Stimulated activated CD4-positive, alpha-beta T cell treated with anti-CD3 and anti-CD28 coated beads, Interleukin-4, amount 100 ng/mL, for 1 hour (primary cell): ENCODE measurements at regions not wholly inside any gene's neighbourhood (a gene's known extent, or its start where the extent isn't known, plus 50 kb on each side); places are given as distances from the start of the nearest gene placed in this dataset.
"Not testable (repeated sequence)": the region's sequence is repeated elsewhere in the genome, so short reads cannot be mapped to it uniquely, and the experiment has no call there.

Experiments
- DNase-seq: peaks from one replicate; pipeline ENCODE4 v3.0.0-alpha.2; 2020

DNA sequence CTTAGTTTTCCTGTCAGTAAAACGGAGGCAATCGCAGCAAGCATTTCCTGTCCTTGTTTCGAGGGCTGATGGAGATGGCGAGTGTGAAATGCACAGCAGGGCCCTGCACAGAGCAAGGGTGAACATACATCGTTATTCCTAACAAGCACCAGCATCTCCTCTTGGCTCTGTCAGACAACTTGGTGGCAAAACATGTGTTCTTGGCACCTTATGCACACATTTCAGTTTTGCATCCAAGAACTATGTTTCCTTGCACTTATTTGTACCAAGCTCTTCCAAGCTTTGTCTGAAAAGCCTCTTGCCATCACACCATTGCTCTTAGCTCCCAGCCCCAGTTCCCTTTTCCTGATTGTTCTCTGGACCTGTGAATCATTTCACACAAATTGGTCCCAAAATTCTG lies 132.9 kb upstream of the GRB10 start:
- no peak for DNase-seq

- no peak for DNase-seq
These were observed 131.8 kb upstream of the GRB10 start for GRCh38 chr7:50914460-50914859.

DNA sequence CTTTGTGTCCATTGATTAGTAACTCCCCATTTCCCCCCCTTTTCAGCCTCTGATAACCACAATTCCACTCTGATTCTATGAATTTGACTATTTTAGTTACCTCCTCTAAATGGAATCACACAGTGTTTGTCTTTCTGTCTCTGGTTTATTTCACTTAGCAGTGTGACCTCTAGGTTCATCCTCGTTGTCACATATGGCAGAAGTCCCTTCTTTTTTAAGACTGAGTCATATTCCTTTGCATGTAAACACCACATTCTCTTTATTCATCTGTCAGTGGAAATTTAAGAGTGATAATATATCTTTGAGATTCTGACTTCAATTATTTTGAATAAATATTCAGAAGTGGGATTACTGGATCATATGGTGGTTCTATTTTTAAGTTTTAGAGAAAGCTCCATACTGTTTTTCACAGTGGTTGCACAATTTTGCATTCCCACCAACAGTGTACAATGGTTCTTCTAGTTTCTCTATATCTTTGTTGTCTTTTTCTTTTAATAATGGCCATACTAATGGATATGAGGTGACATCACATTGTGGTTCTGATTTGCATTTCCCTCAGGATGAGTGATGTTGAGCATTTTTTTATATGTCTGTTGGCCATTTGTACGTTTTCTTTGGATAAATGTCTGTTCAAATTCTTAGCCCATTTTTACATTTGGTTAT lies 126.1 kb upstream of the GRB10 start:
- no peak for DNase-seq

DNA sequence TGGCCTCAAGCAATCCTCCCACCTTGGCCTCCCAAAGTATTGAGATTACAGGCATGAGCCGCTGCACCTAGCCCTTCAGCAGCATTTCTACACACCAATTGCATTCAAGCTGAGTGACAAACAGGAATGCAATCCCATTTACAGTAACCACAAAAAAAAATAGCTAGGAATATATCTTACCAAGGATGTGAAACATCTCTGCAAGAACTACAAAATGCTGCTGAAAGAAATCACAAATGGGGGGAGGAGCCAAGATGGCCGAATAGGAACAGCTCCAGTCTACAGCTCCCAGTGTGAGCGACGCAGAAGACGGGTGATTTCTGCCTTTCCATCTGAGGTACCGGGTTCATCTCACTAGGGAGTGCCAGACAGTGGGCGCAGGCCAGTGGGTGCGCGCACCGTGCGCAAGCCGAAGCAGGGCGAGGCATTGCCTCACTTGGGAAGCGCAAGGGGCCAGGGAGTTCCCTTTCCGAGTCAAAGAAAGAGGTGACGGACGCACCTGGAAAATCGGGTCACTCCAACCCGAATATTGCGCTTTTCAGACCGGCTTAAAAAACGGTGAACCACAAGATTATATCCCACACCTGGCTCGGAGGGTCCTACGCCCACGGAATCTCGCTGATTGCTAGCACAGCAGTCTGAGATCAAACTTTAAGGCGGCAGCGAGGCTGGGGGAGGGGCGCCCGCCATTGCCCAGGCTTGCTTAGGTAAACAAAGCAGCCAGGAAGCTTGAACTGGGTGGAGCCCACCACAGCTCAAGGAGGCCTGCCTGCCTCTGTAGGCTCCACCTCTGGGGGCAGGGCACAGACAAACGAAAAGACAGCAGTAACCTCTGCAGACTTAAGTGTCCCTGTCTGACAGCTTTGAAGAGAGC lies 116.1 kb upstream of the GRB10 start:
- DNase-seq = not testable (repeated sequence)

- DNase-seq = not testable (repeated sequence)
These were observed 104.4 kb upstream of the GRB10 start for GRCh38 chr7:50887061-50887460.

GRCh38 chr7:50872437-50872836 lies 89.7 kb upstream of the GRB10 start:
- DNase-seq = no peak

DNA sequence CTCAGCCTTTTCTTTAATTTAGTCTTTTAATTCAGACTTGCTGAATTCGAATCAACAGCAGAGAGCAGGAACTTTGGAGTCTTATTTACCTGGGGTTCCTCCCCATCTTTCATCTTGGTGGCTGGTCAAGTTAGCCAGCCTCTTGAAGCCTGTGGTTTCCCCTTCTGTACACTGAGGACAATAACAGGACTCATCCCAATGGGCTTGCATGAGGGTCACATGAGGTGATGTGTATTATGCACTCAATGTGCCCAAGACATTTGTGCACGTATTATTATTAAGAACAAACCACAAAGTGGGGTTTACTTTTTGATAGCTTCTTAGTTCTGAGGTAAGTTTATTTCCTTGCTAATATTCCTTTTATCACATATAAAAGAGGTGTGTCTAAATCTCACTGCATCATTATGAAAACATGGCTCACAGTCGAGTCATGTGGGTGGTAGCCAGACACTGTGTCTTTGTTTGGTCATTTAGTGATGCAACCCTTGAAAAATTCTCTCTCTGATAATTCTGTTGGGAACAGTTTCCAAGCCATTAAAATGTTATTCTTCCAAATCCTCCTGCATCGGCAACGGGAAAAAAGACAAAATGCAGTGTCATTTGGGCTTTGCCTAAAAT lies 86.5 kb upstream of the GRB10 start:
- DNase-seq = no peak

GRCh38 chr7:50868426-50869100 lies 85.9 kb upstream of the GRB10 start:
- DNase-seq = no peak

- no peak for DNase-seq
These were observed 84.3 kb upstream of the GRB10 start for GRCh38 chr7:50867034-50867356.

- DNase-seq = no peak
These were observed 83.8 kb upstream of the GRB10 start for GRCh38 chr7:50866343-50867033.

DNA sequence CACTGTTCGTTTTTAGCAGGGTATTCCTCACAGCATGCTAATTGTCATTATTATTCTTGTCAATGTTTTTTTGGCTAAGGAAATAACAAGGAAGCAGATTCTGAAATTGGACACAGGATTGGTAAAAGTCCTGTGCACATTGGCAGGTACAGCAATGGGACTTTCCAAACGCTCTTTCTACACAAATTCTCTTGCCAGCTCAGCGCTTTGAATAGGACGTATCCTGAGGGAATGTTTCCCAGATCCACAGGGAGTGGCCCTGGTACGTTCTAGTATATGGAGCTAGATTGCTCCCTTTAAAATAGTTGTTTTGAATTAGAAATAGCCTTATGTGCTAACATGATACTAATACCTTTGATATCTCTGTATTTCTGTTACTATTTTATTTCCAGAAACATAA lies 82.8 kb upstream of the GRB10 start:
- DNase-seq = no peak

GRCh38 chr7:50864694-50865093 lies 82.0 kb upstream of the GRB10 start:
- no peak for DNase-seq

GRCh38 chr7:50863053-50863452 lies 80.4 kb upstream of the GRB10 start:
- DNase-seq = no peak

- no peak for DNase-seq
These were observed 79.6 kb upstream of the GRB10 start for GRCh38 chr7:50862302-50862701.

GRCh38 chr7:50860598-50860997 lies 77.9 kb upstream of the GRB10 start:
- no peak for DNase-seq

GRCh38 chr7:50860174-50860573 lies 77.5 kb upstream of the GRB10 start:
- DNase-seq = no peak

DNA sequence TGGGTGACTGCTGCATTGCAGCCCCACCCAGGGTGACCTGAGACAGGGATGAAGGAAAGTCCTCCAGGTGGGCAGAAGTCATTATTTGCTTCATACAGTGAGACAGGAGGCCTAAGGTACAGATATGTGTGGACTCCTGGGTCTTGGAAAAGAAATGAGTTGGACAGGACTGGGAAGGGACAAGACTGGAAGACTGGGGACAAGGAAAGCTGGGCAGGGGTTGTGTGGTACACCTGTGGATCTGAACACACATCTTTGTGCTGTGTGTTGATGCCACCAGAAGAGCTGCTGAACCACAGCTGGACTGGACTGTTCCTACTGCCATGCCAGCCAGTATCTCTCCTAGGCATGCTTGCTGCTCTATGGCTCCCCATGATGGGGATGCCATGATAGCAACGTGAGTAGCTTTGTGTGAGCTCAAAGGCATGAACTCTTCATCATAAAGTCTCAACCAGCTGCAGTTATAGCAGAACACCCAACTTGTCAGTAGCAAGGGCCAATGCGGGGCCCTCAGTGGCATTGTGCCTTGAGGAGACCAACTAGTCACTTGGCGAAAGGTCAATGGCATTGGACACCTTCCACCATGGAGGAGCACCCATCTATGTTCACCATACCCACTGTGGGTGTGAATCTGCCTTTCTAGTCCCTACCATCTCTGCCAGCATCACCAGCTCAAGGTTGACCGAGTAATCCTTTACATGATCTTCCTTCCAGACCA lies 76.0 kb upstream of the GRB10 start:
- DNase-seq = no peak

GRCh38 chr7:50857804-50858489 lies 75.3 kb upstream of the GRB10 start:
- DNase-seq = no peak

- no peak for DNase-seq
These were observed 74.1 kb upstream of the GRB10 start for GRCh38 chr7:50856806-50857205.

- no peak for DNase-seq
These were observed 73.5 kb upstream of the GRB10 start for GRCh38 chr7:50856231-50856630.

- no peak for DNase-seq
These were observed 72.8 kb upstream of the GRB10 start for GRCh38 chr7:50855526-50855925.

- DNase-seq = no peak
These were observed 72.1 kb upstream of the GRB10 start for GRCh38 chr7:50854831-50855230.
